C4-2B (cell line): ENCODE measurements at regions not wholly inside any gene's neighbourhood (a gene's known extent, or its start where the extent isn't known, plus 50 kb on each side); places are given as distances from the start of the nearest gene placed in this dataset.

Experiments
- CTCF ChIP-seq: fragments of 450-650 bp; conservative IDR thresholded peaks from 2 replicates; pipeline ENCODE4 v1.5.1; 2017; ENCODE audit warnings: mild to moderate bottlenecking
- ZFX ChIP-seq: fragments of 450-650 bp; IDR thresholded peaks from 2 replicates; pipeline ENCODE4 v1.6.1; 2017

- TF ChIP-seq CTCF (no peak), ZFX (no peak)
Observed at GRCh38 chr20:1810926-1811620, 84.1 kb upstream of the SIRPA start.
